Fibroblast of the aortic adventitia (primary cell): ENCODE measurements at regions not wholly inside any gene's neighbourhood (a gene's known extent, or its start where the extent isn't known, plus 50 kb on each side); places are given as distances from the start of the nearest gene placed in this dataset.
A peak's percentile ranks its signal among the peaks of the same experiment; 100 is the strongest.

ENCODE experiments used
- DNase-seq: peaks from one replicate; pipeline ENCODE4 v3.0.0-alpha.2; 2010; ENCODE audit warnings: low read depth
- H3K4me3 ChIP-seq: 2 replicates; pipeline ENCODE4 v1.5.1; 2011; ENCODE audit warnings: low read depth, mild to moderate bottlenecking, control low read depth, low read length, moderate library complexity
- TF ChIP-seq, protein P1 (sequence below): IDR thresholded peaks from 2 replicates; pipeline ENCODE4 v1.5.1; 2011; ENCODE audit warnings: mild to moderate bottlenecking, low read length, control low read depth, inconsistent platforms; ENCODE audit not compliant: insufficient read depth

DNA sequence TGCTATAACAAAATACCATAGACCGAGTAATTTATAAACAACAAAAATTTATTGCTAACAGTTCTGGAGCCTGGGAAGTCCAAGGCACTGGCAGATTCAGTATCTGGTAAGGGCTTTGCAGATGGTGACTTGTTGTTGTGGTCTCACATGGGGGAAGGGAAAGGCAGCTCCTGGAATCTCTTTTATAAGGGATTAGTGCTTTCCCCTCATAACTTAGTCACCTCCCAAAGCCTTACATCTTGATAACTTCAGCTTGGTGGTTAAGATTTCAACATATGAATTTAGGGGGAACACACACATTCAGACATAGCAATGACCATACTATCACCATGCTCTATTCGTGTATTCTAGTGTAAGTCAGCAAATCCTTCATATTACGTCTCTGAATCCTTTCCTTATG is 447.6 kb upstream of the TCF4 start:
- no peak overlapping the region for H3K4me3 ChIP-seq
- TF ChIP-seq, protein P1, sequence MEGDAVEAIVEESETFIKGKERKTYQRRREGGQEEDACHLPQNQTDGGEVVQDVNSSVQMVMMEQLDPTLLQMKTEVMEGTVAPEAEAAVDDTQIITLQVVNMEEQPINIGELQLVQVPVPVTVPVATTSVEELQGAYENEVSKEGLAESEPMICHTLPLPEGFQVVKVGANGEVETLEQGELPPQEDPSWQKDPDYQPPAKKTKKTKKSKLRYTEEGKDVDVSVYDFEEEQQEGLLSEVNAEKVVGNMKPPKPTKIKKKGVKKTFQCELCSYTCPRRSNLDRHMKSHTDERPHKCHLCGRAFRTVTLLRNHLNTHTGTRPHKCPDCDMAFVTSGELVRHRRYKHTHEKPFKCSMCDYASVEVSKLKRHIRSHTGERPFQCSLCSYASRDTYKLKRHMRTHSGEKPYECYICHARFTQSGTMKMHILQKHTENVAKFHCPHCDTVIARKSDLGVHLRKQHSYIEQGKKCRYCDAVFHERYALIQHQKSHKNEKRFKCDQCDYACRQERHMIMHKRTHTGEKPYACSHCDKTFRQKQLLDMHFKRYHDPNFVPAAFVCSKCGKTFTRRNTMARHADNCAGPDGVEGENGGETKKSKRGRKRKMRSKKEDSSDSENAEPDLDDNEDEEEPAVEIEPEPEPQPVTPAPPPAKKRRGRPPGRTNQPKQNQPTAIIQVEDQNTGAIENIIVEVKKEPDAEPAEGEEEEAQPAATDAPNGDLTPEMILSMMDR: no peak
- DNase-seq: no peak

DNA sequence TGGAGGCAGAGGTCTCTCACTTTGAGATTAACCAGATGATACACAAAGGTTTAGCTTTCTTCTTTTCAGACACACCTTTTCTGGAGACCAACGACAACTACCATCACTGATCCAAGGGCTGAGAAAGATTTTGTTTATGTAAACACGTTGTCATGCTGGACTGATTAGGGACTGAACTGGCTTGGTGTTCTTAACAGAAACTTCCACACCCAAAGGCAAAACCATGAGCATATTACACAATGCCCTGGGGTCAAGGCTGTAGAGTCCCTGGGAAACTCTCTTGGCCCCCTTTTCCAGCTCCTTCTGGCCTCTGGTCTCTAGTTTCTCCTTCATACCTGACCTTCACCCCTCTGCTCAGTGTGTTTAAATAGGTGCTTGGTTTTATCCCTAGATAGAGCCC is 447.0 kb upstream of the TCF4 start:
- TF ChIP-seq, protein P1: no peak
- DNase-seq: no peak
- H3K4me3 ChIP-seq: no peak overlapping the region

DNA sequence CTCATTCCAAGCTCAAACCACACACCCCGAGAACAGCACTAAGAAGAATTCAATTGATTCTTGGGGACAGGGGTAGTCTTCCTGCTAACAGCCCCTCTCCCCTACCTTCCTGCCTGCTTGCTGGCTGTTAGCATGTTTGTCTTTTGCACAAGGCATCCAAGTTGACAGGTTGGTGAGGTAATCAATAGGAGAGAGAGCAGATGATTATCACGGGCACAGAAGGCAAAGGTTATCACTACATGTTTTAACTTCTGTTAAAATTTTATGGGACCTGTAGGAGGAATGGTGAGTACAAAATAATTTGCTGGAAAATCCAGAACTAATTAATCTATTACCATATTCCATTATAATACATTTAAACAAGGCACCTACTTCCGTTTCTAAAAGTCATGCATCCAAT is 442.1 kb upstream of the TCF4 start:
- DNase-seq: no peak
- no peak overlapping the region for H3K4me3 ChIP-seq
- TF ChIP-seq, protein P1: no peak

DNA sequence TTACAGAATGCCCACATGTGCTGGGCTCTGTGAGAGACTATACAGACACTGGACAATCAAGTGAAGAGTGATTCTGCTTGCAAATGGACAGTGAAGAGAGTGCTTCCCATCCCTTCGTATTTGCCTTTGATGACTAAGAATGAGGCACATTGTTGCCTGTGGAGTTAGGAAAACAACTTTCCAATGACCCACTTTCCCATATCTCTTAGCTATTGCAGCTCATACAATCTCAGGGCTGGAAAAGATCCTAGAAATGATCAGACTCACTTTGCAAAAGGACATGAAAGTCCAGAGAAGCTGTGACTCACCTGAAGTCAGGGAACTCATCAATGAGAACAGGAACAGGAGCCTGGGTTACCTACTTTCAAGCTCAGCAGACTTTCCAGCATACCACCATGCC is 440.5 kb upstream of the TCF4 start:
- peak; percentile 44 for DNase-seq
- no peak overlapping the region for H3K4me3 ChIP-seq

DNA sequence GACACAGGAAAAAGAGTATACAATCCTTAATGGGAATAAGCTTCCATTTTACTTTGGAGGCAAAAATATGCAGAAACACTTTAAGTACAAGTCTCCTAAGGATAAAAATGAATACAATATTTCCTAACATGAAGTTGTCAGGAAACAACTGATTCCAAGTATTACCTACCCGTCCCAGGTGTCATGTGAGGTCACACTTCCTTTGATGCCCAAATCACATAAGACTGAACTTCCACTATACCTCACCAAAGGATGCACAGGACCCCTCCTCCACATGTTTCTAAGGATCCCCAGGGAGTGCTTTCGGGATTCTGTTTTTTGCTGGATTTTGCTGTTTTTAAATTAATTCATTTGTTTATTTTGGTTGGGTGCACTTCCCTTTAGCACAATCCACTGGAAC is 438.5 kb upstream of the TCF4 start:
- TF ChIP-seq, protein P1: no peak
- no peak overlapping the region for H3K4me3 ChIP-seq
- no peak for DNase-seq

More for the DNA sequence above, 440.5 kb upstream of the TCF4 start:
- TF ChIP-seq, protein P1: no peak

DNA sequence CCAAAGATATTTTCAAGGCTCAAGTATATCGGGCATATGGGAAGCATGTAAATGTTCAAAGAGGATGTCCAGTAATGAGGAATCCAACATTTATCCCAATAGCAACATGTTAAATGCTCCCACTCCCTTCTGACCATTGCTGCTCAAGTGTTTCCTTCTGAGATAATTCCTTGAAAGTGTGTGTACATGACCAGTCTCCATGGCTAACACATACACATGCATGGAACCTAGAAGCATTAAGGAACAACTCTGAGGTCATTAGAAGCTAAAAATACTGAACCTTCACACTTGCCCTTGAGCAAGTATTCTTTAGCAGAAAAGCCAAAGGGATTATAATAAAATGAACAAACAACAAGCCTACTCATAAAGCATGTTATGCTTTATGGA is 433.8 kb upstream of the TCF4 start:
- no peak for DNase-seq
- TF ChIP-seq, protein P1: no peak
- no peak overlapping the region for H3K4me3 ChIP-seq

DNA sequence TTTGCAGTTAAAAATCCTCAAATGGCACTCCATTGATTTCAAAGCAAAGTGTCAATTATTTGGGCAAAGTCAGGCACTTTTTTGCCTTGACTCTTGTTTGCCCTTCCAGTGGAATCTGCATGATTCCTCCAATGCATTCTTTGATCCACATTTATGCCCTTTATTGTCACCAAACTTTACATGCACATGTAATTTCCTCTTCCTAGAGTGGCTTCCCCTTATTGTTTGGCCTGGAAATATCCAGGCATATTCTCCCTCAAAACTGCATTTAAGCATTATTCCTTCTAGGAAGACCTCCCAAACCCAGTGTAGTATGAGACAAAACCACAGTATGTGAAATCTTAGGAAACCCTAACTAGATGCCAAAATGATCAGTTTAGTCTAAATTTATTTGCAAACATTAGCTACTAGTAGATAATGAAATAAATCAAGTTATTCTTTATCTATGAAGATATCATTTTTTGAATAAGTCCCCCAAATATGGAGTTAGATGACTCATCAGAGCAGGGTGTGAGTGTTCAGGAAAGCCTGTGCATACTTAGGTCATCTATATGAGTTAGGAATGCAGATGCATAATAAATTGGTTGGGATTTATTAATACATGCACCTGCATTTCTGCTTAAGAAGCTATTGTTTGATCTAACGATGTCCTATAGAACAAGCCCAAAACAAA is 433.3 kb upstream of the TCF4 start:
- no peak overlapping the region for H3K4me3 ChIP-seq
- TF ChIP-seq, protein P1: no peak
- peak; percentile 14 for DNase-seq
